ENCODE measurements at regions not wholly inside any gene's neighbourhood (a gene's known extent, or its start where the extent isn't known, plus 50 kb on each side); places are given as distances from the start of the nearest gene placed in this dataset.

DNA sequence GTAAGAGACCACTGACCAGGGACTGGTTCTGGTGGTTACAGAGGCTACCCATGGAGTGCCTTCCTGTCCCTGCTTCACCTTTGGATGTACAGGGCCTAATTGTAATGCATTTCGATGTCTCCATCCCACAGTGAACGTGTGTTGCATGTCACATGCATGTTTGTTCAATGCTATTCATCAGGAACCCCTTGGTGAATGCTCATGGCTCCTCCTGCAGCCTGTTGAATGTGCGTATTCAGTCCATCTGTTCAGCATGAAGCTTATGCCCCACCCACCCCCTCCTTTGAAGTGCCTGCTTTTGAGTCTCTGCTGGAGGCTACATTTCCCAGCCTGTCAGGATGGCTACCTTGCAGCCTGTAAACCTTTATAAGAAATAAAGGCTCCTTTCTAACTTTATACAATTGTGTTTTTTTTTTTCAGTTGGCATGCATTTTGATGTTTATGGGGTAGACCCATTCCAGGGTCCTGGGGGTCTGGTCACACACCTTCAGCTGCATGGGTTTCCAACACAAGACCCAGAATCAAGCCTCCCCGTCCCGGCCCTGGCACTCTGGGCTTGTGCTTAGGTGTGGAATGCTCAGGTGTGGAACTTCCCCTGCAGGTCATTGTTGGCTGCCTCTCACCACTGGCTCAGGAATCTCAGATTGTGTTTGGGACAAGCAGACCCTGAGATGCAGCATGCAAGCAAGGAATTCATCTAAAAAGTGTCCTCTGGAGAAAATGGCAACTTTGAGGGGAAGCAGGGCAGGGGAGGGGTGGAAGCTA lies 238.8 kb upstream of the HDAC4 start:
- Histone ChIP-seq H3K9me3 (peaks cover 0 to 5% (median 0%) of the 10 kb centered on the region in 3 donors), H3K27me3 (no peaks in the 10 kb centered on the region), H3K27ac (no peak overlapping the region), H3K4me3 (no peak overlapping the region), H3K4me1 (no peaks in the 10 kb centered on the region), H3K36me3 (replicated peaks in 1 of 2; ENCODE audit: insufficient read depth in 1 of 2, low read depth in 2 of 2) (no peaks in the 10 kb centered on the region)
- DNase-seq (no peak), ATAC-seq (no peak)
- TF ChIP-seq POLR2A (IDR thresholded peaks at IDR 0.05) = no peak
- TF ChIP-seq, protein P1, sequence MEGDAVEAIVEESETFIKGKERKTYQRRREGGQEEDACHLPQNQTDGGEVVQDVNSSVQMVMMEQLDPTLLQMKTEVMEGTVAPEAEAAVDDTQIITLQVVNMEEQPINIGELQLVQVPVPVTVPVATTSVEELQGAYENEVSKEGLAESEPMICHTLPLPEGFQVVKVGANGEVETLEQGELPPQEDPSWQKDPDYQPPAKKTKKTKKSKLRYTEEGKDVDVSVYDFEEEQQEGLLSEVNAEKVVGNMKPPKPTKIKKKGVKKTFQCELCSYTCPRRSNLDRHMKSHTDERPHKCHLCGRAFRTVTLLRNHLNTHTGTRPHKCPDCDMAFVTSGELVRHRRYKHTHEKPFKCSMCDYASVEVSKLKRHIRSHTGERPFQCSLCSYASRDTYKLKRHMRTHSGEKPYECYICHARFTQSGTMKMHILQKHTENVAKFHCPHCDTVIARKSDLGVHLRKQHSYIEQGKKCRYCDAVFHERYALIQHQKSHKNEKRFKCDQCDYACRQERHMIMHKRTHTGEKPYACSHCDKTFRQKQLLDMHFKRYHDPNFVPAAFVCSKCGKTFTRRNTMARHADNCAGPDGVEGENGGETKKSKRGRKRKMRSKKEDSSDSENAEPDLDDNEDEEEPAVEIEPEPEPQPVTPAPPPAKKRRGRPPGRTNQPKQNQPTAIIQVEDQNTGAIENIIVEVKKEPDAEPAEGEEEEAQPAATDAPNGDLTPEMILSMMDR (IDR thresholded peaks at IDR 0.05) = no peak
- 67 to 77% methylated on average over 5 of the region's 5 CpGs for WGBS, 2 donors
- intact Hi-C loops (cut with DNase I) = no loop called here

DNA sequence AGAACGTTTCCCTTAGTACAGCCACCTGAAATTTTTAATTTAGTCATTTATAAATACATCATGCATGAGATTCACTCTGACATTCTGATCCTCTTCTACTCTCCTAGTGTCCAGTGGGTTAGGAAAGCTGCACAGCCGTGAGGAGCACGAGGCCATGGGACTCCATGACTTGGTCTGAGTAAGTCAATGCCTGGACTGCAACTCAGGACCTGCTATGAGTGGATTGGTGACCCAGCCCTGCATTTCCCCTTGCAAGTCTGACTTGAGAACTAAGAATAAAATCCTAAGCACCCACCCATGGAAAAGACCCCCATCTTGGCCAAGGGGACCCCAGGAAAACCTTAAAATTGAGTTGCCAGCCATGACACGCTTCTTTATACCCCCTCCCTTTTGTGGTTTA lies 237.6 kb upstream of the HDAC4 start:
- Histone ChIP-seq H3K4me1 (no peaks in the 10 kb centered on the region), H3K27ac (no peak overlapping the region), H3K4me3 (no peak overlapping the region), H3K36me3 (replicated peaks in 1 of 2; ENCODE audit: insufficient read depth in 1 of 2, low read depth in 2 of 2) (no peaks in the 10 kb centered on the region), H3K27me3 (no peaks in the 10 kb centered on the region), H3K9me3 (peaks cover 0 to 5% (median 0%) of the 10 kb centered on the region in 3 donors)
- WGBS, 2 donors = 53% methylated on average over 4 of the region's 4 CpGs
- DNase-seq (no peak), ATAC-seq (no peak)
- intact Hi-C loops (cut with DNase I) = no loop called here
- no peak for TF ChIP-seq POLR2A (IDR thresholded peaks at IDR 0.05)
- TF ChIP-seq, protein P1 (IDR thresholded peaks at IDR 0.05) = no peak

DNA sequence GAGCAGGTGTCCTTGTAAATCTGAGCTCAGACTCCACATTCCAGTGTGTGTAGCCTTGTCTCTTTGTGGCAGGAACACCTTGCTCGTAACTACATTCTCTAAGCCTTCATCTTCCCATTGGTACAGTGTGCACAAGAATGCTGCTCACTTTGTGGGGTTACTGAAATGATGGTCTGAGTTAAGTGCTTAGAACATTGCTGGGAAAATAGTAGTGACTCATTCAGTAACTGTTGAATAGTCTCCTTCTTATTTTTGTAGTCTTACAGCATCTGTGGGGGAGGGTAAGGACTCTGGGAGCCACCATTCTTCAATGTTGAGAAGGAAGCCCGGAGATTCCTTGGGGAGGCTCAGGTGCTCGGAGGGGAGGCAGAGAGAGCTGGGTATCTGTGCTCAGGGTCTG lies 236.0 kb upstream of the HDAC4 start:
- no peaks in the 10 kb centered on the region for H3K36me3 ChIP-seq (replicated peaks in 1 of 2; ENCODE audit: insufficient read depth in 1 of 2, low read depth in 2 of 2)
- TF ChIP-seq, protein P1 (IDR thresholded peaks at IDR 0.05) = no peak
- TF ChIP-seq POLR2A (IDR thresholded peaks at IDR 0.05) = no peak
- no peak overlapping the region for H3K27ac ChIP-seq
- H3K4me1 ChIP-seq = no peaks in the 10 kb centered on the region
- H3K4me3 ChIP-seq = no peak overlapping the region
- DNase-seq = no peak
- H3K9me3 ChIP-seq = peaks cover 0 to 5% (median 0%) of the 10 kb centered on the region in 3 donors
- intact Hi-C loops (cut with DNase I) = no loop called here
- 58 to 66% methylated on average over 3 of the region's 3 CpGs for WGBS, 2 donors
- ATAC-seq = no peak
- no peaks in the 10 kb centered on the region for H3K27me3 ChIP-seq

DNA sequence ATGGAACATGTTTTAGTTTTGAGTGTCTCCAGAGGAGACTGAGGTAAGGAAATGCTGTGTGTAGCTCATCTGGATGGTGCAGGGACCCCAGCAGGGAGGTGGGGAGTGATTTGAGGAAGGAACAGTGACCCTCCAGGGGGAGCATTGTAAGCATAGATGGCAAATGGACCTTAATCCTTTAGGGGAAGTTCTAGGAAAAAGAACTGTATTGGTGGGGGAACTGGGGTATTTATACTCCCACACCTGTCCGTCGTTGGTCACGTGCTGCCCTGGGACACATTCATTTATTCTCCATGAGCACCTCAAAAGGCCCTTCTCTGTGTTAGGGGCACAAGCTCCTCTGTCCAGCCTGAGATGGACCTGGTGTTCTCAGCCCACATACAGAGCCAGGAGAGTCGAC lies 233.9 kb upstream of the HDAC4 start:
- TF ChIP-seq POLR2A (IDR thresholded peaks at IDR 0.05) = no peak
- TF ChIP-seq, protein P1 (IDR thresholded peaks at IDR 0.05) = no peak
- intact Hi-C loops (cut with DNase I) = no loop called here
- WGBS, 2 donors = 67 to 75% methylated on average over 4 of the region's 4 CpGs
- Histone ChIP-seq H3K36me3 (replicated peaks in 1 of 2; ENCODE audit: insufficient read depth in 1 of 2, low read depth in 2 of 2) (no peaks in the 10 kb centered on the region), H3K9me3 (peaks cover 0 to 5% (median 0%) of the 10 kb centered on the region in 3 donors), H3K27ac (no peak overlapping the region), H3K4me3 (no peak overlapping the region), H3K4me1 (no peaks in the 10 kb centered on the region), H3K27me3 (no peaks in the 10 kb centered on the region)
- ATAC-seq = no peak
- no peak for DNase-seq
